Gastroesophageal sphincter (tissue), 4 donors: ENCODE measurements at regions not wholly inside any gene's neighbourhood (a gene's known extent, or its start where the extent isn't known, plus 50 kb on each side); places are given as distances from the start of the nearest gene placed in this dataset.

Experiments
- ATAC-seq: fragments of 150-250 bp; one replicate; pipeline ENCODE4 v1.9.1; 2016; ENCODE audit warnings: mild to moderate bottlenecking, moderate library complexity
- H3K27ac ChIP-seq, 4 donors: fragments of 200-600 bp; sonication (generic) in 3 of 4; 1 replicate in 3 of 4; 2 replicates in 1 of 4; pipeline ENCODE4 v1.5.1; 2016 to 2019
- H3K27me3 ChIP-seq: fragments of 200-600 bp; sonication (generic); one replicate; pipeline ENCODE4 v1.5.1; 2019
- H3K36me3 ChIP-seq, 2 donors: fragments of 200-600 bp; sonication (generic); one replicate each; pipeline ENCODE4 v1.5.1; 2019; ENCODE audit warnings: control low read depth in 1 of 2
- H3K4me1 ChIP-seq, 3 donors: fragments of 200-600 bp; sonication (generic); 1 replicate in 2 of 3; 2 replicates in 1 of 3; pipeline ENCODE4 v1.5.1; 2016 to 2019; ENCODE audit warnings: control low read depth in 2 of 3
- H3K4me3 ChIP-seq, 2 donors: fragments of 200-600 bp; sonication (generic); one replicate each; pipeline ENCODE4 v1.5.1; 2019; ENCODE audit warnings: mild to moderate bottlenecking in 1 of 2, moderate library complexity in 1 of 2
- H3K9me3 ChIP-seq, 3 donors: fragments of 200-600 bp; sonication (generic); one replicate each; pipeline ENCODE4 v1.5.1; 2017 to 2019; ENCODE audit warnings: control low read depth in 2 of 3
- EP300 ChIP-seq: sonication (generic); formaldehyde crosslinking; IDR thresholded peaks from one replicate; pipeline ENCODE4 v1.6.1; 2017; ENCODE audit warnings: antibody characterized with exemption, mild to moderate bottlenecking
- POLR2A ChIP-seq, 2 donors: fragments of 450-650 bp; IDR thresholded peaks; one replicate each; pipeline ENCODE4 v1.6.1; 2017; ENCODE audit warnings: antibody characterized with exemption in 2 of 2, mild to moderate bottlenecking in 2 of 2, moderate library complexity in 1 of 2
- POLR2AphosphoS5 ChIP-seq: sonication (generic); formaldehyde crosslinking; IDR thresholded peaks from one replicate; pipeline ENCODE4 v1.6.1; 2017; ENCODE audit warnings: antibody characterized with exemption
- WGBS, 2 donors: methylation state at CpG; one replicate each; pipeline ENCODE4 v1.1.5; 2018; ENCODE audit warnings: low coverage in 1 of 2; 5-methylcytosine and 5-hydroxymethylcytosine counted together
- TF ChIP-seq, protein P1 (sequence below), 4 experiments: fragments of 200-600 bp in 2 of 4; fragments of 450-650 bp in 2 of 4; sonication (generic) in 1 of 4; IDR thresholded peaks; one replicate each; pipeline ENCODE4 v1.5.1; 2017 to 2019; ENCODE audit warnings: antibody characterized with exemption in 4 of 4, mild to moderate bottlenecking in 2 of 4, moderate library complexity in 2 of 4

DNA sequence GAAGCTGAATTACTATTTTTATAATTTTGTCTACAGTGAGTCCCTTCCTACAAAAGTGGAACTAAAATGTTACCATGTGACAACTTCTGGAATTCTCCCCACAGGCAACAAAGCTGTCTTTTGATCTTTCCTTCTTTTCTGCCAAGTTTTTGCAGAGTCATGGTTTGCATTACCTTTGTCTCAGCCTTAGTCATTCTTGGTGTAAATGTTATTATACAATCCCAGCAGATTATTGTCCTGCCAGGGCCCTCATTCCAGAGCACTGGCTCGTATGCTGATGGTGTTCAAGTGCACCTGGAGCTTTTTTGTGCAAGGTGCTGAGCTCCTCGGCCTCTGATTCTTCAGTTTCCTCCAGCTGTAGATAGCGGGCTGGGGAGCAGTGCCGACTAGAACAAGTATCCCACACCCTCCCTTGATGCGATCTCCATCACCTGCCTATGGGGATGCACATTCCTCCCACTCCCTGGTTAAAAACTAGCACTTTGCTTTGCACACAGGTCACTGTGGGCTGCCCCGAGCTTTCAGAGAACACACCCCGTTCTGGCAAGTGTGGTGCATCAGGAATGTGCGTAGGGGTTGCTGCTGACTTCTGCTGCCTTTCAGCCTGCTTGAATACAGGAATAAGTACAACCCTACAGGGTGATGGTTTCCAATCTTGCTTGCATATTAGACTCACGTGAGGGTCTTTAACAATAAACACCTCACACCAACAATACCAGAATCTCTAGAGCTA, 263.6 kb downstream of the RNF144A start:
- H3K4me3 ChIP-seq: no peak overlapping the region
- H3K9me3 ChIP-seq: no peaks in the 10 kb centered on the region
- H3K27ac ChIP-seq: no peak overlapping the region
- no peak for TF ChIP-seq EP300
- no peak for TF ChIP-seq POLR2A (IDR thresholded peaks at IDR 0.05)
- TF ChIP-seq POLR2AphosphoS5: no peak
- TF ChIP-seq, protein P1, sequence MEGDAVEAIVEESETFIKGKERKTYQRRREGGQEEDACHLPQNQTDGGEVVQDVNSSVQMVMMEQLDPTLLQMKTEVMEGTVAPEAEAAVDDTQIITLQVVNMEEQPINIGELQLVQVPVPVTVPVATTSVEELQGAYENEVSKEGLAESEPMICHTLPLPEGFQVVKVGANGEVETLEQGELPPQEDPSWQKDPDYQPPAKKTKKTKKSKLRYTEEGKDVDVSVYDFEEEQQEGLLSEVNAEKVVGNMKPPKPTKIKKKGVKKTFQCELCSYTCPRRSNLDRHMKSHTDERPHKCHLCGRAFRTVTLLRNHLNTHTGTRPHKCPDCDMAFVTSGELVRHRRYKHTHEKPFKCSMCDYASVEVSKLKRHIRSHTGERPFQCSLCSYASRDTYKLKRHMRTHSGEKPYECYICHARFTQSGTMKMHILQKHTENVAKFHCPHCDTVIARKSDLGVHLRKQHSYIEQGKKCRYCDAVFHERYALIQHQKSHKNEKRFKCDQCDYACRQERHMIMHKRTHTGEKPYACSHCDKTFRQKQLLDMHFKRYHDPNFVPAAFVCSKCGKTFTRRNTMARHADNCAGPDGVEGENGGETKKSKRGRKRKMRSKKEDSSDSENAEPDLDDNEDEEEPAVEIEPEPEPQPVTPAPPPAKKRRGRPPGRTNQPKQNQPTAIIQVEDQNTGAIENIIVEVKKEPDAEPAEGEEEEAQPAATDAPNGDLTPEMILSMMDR (IDR thresholded peaks at IDR 0.05): no peak
- WGBS, 2 donors: 67 to 76% methylated on average over 3 to 5 of the region's 9 CpGs
- H3K4me1 ChIP-seq: peaks cover 0 to 6% (median 0%) of the 10 kb centered on the region in 3 donors
- no peaks in the 10 kb centered on the region for H3K36me3 ChIP-seq
- no peaks in the 10 kb centered on the region for H3K27me3 ChIP-seq
- no peak for ATAC-seq

DNA sequence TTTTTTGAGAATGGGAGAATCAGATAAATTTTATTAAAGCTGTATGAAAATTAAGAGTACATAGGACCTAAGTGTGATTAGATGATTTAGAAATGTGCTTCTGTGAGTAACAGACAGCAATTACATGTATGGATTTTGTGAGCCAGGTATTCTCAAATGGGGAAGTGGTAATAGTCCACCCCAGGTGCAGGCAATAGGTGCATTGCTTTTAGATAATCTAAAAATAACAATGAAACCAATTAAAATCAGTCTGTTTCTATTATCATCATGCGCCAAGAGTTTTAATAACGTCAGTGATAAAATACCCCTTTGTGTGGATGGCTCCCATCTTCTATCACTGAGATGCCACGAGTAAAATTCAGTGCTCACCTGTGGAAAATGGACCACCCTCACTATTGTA, 265.3 kb downstream of the RNF144A start:
- ATAC-seq: no peak
- 83 to 94% methylated on average over 2 to 3 of the region's 3 CpGs for WGBS, 2 donors
- H3K36me3 ChIP-seq: no peaks in the 10 kb centered on the region
- TF ChIP-seq, protein P1 (IDR thresholded peaks at IDR 0.05): no peak
- TF ChIP-seq POLR2A (IDR thresholded peaks at IDR 0.05): no peak
- no peak for TF ChIP-seq EP300
- no peak for TF ChIP-seq POLR2AphosphoS5
- H3K4me1 ChIP-seq: peaks cover 0 to 6% (median 0%) of the 10 kb centered on the region in 3 donors
- H3K9me3 ChIP-seq: no peaks in the 10 kb centered on the region
- H3K4me3 ChIP-seq: no peak overlapping the region
- no peak overlapping the region for H3K27ac ChIP-seq
- H3K27me3 ChIP-seq: peaks cover 7% of the 10 kb centered on the region

DNA sequence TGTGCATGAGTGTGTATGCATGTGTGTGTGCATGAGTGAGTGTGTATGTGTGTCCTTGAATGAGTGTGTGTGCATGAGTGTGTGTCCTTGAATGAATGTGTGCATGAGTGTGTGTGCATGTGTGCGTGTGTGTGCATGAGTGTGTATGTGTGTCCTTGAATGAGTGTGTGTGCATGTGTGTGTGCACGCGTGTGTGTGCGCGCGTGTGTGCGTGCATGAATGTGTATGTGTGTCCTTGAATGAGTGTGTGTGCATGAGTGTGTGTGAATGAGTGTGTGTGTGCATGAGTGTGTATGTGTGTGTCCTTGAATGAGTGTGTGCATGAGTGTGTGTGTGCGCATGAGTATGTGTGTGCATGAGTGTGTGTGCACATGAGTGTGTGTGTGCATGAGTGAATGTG, 271.9 kb downstream of the RNF144A start:
- Histone ChIP-seq H3K36me3 (no peaks in the 10 kb centered on the region), H3K4me3 (no peak overlapping the region), H3K27ac (no peak overlapping the region), H3K4me1 (no peaks in the 10 kb centered on the region), H3K9me3 (no peaks in the 10 kb centered on the region), H3K27me3 (peaks cover 7% of the 10 kb centered on the region)
- TF ChIP-seq EP300 (no peak), POLR2A (IDR thresholded peaks at IDR 0.05) (no peak), POLR2AphosphoS5 (no peak)
- TF ChIP-seq, protein P1 (IDR thresholded peaks at IDR 0.05): no peak
- WGBS, 2 donors: 70% methylated on average over 8 of the region's 8 CpGs; no CpG with 5 or more reads in 1 of the 2 donors
- ATAC-seq: no peak

DNA sequence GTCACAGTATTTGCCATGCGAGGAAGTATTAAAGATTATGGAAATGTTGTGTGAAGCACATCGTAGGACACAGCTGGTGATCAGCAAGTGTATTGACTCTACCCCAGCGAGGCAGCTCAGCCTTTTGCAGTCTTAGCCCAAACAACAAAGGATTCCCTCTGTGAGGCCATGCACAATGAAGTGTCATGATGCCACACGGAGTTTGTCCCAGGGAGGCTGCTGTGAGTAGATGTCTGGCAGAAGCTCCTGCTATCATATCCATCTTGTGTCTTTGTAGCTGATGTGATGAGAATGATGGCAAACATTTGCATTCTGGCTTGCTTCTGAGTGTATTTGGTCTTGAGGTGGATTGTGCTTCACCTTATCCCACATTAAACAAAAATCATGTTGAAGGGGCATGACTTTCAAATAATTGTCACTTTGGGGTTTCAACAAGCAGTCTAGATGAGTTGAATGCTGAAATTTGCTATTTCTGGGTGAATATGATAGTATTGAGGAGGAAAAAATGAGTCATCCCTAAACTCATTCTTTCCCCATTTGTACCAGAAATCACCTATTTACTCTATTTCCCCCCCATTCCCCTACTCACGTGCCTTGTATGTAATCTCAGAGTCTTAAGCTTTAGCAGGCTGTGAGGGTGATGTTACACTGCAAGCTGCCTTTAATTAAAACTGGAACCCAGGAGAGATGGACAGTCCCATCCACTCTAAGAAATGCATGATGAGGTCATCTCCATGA, 273.5 kb downstream of the RNF144A start:
- WGBS, 2 donors: 66 to 84% methylated on average over 4 of the region's 5 CpGs
- no peak for ATAC-seq
- Histone ChIP-seq H3K27ac (no peak overlapping the region), H3K36me3 (no peaks in the 10 kb centered on the region), H3K9me3 (no peaks in the 10 kb centered on the region), H3K4me1 (no peaks in the 10 kb centered on the region), H3K27me3 (peaks cover 7% of the 10 kb centered on the region), H3K4me3 (no peak overlapping the region)
- no peak for TF ChIP-seq POLR2A (IDR thresholded peaks at IDR 0.05)
- TF ChIP-seq, protein P1 (IDR thresholded peaks at IDR 0.05): no peak
- TF ChIP-seq POLR2AphosphoS5: no peak
- no peak for TF ChIP-seq EP300
